ENCODE measurements at regions not wholly inside any gene's neighbourhood (a gene's known extent, or its start where the extent isn't known, plus 50 kb on each side); places are given as distances from the start of the nearest gene placed in this dataset.
"Not testable (repeated sequence)": the region's sequence is repeated elsewhere in the genome, so short reads cannot be mapped to it uniquely, and the experiment has no call there.

GRCh38 chr4:117014236-117014635 is 71.1 kb downstream of the TRAM1L1 start:
- DNase-seq (ENCODE audit: low spot score), result no peak

DNA sequence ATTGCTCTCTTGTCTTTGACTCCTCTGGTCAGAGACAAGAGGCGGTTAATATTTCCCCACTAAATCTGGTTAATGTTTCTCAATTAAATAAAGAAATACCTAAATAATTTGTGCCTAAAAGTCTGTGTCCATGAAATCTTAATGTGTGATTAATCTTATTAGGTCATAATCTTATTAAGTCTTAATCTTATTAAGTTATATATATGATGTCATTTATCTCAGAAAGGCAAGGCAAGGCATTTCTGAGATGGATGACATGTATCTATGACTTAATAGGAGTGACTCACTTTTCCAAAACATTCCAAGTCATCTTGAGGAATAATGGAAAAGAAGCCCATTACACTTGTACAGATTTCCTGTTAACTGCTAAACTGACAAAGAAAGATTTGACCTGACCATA is 74.7 kb downstream of the TRAM1L1 start:
- DNase-seq (ENCODE audit: low spot score), result no peak

- no peak for DNase-seq (ENCODE audit: low spot score)
Observed at GRCh38 chr4:117001077-117001476, 84.3 kb downstream of the TRAM1L1 start.

GRCh38 chr4:116982656-116983055 is 102.7 kb downstream of the TRAM1L1 start:
- no peak for DNase-seq (ENCODE audit: low spot score)

DNA sequence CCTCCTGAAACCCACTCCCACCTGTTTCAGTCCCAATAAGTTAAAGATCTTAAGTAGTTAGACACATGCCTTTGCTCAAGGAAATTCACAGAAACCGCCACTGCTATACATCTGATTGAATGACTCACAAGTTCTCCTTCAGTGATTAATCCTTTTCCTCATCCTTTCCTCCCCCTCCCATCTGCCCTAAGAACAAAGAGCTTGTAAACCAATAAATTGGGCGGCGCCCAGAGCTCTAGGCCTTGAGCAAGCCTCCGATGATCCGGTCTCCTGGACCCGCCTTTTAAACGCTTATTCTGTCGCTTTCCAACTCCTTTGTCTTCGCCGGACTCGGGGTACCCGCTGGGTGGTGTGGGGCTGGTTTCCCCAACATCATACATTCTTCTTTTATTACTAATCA is 104.9 kb downstream of the TRAM1L1 start:
- not testable (repeated sequence) for DNase-seq (ENCODE audit: low spot score)

GRCh38 chr4:116959045-116959444 is 126.3 kb downstream of the TRAM1L1 start:
- no peak for DNase-seq (ENCODE audit: low spot score)

- DNase-seq (ENCODE audit: low spot score), result no peak
Observed at GRCh38 chr4:116953947-116954346, 131.4 kb downstream of the TRAM1L1 start.

GRCh38 chr4:116952530-116953136 is 132.7 kb downstream of the TRAM1L1 start:
- DNase-seq (ENCODE audit: low spot score), result no peak

- no peak for DNase-seq (ENCODE audit: low spot score)
Observed at GRCh38 chr4:116949856-116950255, 135.5 kb downstream of the TRAM1L1 start.

DNA sequence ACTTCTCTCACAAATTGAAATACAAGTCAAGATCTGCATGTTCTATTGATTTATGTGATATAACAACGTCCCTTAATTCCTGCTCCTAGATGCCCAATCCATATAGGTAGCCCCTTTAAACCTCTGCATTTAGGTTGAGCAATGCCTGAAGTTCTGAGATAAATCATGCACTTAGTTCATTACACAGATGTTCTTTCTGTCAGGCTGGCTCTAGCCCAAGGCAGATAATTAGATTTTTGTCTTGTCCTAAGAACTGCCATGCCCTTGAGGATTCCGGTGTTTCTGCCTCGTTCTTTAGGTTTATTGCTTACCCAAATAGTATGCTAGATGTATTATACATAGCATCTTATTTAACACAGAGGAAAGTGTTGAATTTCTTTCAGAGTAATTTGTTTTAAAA is 143.1 kb downstream of the TRAM1L1 start:
- no peak for DNase-seq (ENCODE audit: low spot score)

DNA sequence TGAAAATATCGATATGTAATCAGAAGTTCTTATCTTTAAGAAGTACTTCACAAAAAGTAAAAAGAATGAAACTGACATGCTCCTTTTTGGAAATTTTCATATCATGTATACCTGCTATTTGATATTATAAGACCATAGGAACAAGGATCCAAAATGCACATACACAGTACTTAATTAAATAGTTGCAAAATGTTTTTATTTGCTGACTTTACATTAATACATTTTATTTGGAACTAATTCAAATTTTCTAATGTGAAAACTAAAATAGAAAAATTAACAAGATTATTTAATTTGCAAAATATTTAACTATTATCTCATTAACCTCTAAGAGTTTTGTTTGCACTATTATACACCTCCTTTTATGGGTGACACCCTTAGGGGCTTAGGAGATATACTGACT is 155.0 kb downstream of the TRAM1L1 start:
- DNase-seq (ENCODE audit: low spot score), result no peak

DNA sequence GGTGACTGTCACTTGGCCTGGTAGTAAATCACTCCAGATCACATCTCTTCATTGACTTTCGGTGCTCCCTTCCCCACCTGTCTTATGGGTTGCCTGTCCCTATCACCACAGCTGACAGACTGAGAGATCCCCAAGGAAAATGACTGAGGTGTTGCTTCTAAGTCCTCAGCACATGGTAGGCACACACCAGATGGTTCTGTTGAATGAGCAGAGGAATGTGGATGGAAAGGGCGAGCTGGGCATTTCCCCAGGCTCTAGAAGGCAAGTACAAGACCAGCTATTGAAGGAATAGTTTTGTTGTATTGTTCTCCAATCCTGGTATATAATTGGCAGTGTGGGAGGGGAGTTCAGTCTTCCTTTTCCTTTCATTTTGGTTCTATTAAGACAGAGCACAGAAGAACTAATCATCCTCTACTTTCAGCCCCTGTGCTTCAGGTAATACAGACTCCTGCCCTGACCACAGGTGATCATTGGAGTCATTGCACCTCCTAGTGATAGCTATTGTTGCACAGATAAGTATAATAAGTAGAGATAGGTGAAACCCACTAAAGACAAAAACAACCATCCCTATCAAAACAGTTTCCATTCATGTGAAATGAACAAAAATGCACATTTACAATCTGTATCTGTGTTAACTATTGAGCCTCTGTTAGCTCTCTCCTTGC is 158.6 kb downstream of the TRAM1L1 start:
- DNase-seq (ENCODE audit: low spot score), result no peak

- no peak for DNase-seq (ENCODE audit: low spot score)
Observed at GRCh38 chr4:116925900-116926457, 159.4 kb downstream of the TRAM1L1 start.

DNA sequence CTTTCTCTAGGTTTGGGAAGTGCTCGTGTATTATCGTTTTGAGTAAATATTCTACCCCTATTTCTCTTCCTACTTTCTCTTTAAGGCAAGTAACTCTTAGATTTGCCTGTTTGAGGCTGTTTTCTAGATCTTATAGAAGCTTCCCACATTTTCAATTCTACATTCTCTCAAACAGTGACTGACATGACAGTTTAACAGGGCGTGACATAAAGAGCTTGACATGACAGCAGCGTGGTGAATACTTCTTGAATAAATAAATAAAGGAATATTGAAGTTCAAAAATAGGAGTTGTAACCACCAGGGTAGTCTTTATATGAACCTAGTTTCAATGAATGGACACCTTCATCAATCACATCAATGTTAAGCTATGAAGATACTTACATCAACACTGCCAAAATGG is 162.0 kb downstream of the TRAM1L1 start:
- no peak for DNase-seq (ENCODE audit: low spot score)

DNA sequence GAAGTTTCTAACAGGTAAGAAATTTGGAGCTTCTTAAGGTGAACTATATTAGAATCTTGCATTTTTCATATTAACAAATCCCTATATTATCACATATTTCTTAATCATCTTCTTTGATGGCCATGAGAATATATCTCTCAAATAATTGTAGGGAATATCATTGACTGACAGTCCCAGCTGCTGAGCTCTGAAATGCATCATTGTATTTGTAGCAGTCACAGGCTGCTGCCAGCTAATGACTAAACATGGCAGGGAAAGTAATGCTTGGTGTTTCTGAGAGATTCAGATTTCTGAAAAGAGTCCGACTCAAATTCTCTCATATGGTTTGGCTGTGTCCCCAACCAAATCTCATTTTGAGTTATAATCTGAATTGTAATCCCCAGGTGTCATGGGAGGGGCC is 171.9 kb downstream of the TRAM1L1 start:
- DNase-seq (ENCODE audit: low spot score), result no peak

- no peak for DNase-seq (ENCODE audit: low spot score)
Observed at GRCh38 chr4:116906758-116907157, 178.6 kb downstream of the TRAM1L1 start.

- DNase-seq (ENCODE audit: low spot score), result no peak
Observed at GRCh38 chr4:116899561-116899960, 185.8 kb downstream of the TRAM1L1 start.

GRCh38 chr4:116885579-116885978 is 199.8 kb downstream of the TRAM1L1 start:
- DNase-seq (ENCODE audit: low spot score), result no peak

DNA sequence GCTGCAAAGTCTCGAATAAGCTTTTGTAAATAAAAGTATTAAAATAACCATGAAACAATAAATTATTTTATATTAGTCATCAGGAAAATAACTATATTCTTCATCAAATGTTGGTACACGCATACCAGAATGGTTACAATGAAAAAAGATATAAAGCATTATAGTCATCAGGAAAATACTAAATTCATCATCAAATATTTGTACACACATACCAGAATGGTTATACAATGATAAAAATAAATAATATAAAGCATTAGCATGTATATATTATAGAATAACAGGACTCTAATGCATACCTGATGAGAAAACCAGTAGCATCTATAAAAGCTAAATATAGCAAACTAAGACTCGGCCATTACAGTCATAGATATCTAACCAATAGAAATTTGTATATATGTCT is 202.9 kb downstream of the TRAM1L1 start:
- no peak for DNase-seq (ENCODE audit: low spot score)

DNA sequence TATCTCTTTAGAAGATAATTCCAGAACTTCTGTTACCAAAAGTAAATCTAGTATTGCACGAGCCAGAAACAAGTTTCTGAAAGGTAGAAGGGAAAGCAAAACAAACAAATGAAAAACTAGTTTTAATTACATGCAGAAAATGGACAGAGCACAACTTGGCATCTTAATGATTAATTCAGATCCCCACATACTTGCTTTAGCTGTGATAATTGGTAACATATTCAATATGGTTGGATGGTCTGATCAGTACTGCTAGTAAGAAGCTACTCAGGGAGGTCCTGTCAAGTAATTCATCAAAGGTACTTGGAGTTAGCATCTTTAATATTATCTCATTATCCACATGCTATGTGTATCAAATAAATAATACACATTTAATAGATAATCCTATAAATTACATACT is 204.3 kb downstream of the TRAM1L1 start:
- no peak for DNase-seq (ENCODE audit: low spot score)

- DNase-seq (ENCODE audit: low spot score), result no peak
Observed at GRCh38 chr4:116880625-116881024, 204.8 kb downstream of the TRAM1L1 start.

- no peak for DNase-seq (ENCODE audit: low spot score)
Observed at GRCh38 chr4:116878280-116878679, 207.1 kb downstream of the TRAM1L1 start.

DNA sequence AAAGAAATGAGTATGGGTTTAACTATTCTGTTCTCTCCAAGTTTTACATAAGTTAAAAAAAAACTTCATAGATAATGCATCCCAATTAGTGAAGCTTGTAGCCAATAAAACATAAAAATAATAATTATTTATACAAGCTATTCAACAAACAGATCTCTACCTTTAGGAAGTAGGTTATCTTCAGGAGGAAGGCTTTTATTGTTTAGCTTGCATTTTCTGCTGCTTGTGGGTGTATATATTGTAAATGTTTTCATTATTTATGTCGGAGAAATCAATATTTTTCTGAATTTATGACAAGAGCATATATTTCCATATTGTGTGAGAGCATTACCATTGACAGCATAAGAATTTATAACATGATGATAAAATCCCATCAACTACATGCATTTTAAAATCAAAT is 208.3 kb downstream of the TRAM1L1 start:
- DNase-seq (ENCODE audit: low spot score), result no peak

DNA sequence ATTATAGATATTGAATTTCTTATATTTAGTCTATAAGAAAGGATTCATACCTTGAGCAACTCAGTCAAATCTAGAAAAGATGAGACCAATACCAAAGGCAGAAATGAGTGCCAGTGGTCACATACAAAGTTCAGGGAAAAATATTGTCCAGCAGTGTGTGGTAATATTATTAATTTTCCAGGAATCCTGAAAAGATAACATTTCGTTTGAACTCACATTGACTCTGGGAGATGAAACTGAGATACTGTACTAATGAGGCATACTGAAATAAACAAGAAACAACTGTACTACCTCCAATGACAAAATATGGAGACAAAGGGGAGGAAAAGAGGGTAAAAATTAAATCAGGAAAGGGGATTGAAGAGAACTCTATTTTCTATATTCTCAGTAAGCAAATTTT is 212.4 kb downstream of the TRAM1L1 start:
- no peak for DNase-seq (ENCODE audit: low spot score)

Measured in COLO829 (cell line).